ENCODE measurements at regions not wholly inside any gene's neighbourhood (a gene's known extent, or its start where the extent isn't known, plus 50 kb on each side); places are given as distances from the start of the nearest gene placed in this dataset.

GRCh38 chr13:30097701-30098100, 209.7 kb downstream of the KATNAL1 start:
- in situ Hi-C loops (cut with HindIII; ENCODE audit: low pct_unique_long_range_greater_than_20kb, low sequenced_read_pairs) = no loop called here
- H3K27ac ChIP-seq (ENCODE audit: low read length) = no peak overlapping the region
- ChIA-PET CTCF (interaction anchor here (0.6 kb wide), 1 partner anchor 484 kb away, joined by 3 read pairs; no protein-coding TSS in a partner anchor), POLR2A (no interaction called here)
- H3K27me3 ChIP-seq (ENCODE audit: control insufficient read depth, insufficient read depth, low read length) = no peaks in the 10 kb centered on the region
- intact Hi-C loops (cut with micrococcal nuclease; ENCODE audit: unreplicated experiment) = no loop called here
- TF ChIP-seq REST (IDR thresholded peaks at IDR 0.05; ENCODE audit: insufficient read depth in 1 of 2, low read depth in 2 of 2, low read length in 1 of 2) (no peak), SIN3A (IDR thresholded peaks at IDR 0.05; ENCODE audit: borderline replicate concordance, insufficient read depth, low read depth, low read length) (no peak), TCF7L2 (IDR thresholded peaks at IDR 0.05; ENCODE audit: low read depth, low read length) (no peak)
- TF ChIP-seq, protein P1, sequence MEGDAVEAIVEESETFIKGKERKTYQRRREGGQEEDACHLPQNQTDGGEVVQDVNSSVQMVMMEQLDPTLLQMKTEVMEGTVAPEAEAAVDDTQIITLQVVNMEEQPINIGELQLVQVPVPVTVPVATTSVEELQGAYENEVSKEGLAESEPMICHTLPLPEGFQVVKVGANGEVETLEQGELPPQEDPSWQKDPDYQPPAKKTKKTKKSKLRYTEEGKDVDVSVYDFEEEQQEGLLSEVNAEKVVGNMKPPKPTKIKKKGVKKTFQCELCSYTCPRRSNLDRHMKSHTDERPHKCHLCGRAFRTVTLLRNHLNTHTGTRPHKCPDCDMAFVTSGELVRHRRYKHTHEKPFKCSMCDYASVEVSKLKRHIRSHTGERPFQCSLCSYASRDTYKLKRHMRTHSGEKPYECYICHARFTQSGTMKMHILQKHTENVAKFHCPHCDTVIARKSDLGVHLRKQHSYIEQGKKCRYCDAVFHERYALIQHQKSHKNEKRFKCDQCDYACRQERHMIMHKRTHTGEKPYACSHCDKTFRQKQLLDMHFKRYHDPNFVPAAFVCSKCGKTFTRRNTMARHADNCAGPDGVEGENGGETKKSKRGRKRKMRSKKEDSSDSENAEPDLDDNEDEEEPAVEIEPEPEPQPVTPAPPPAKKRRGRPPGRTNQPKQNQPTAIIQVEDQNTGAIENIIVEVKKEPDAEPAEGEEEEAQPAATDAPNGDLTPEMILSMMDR (IDR thresholded peaks at IDR 0.05) = no peak
- H3K9me3 ChIP-seq (ENCODE audit: control insufficient read depth, insufficient read depth, low read depth, low read length) = no peaks in the 10 kb centered on the region
- BruUV-seq (replicated peaks) = no TSS peak
- H3K4me3 ChIP-seq (ENCODE audit: low read depth in 2 of 2, low read length in 2 of 2) = no peak overlapping the region
- ATAC-seq (no peak), DNase-seq (ENCODE audit: low read depth, low spot score) (no peak)
- H3K4me1 ChIP-seq (ENCODE audit: control insufficient read depth, insufficient read depth, low read length) = no peaks in the 10 kb centered on the region
- H3K36me3 ChIP-seq (ENCODE audit: control insufficient read depth, insufficient read depth, low read length) = no peaks in the 10 kb centered on the region

- no peaks in the 10 kb centered on the region for H3K27me3 ChIP-seq (ENCODE audit: control insufficient read depth, insufficient read depth, low read length)
- in situ Hi-C loops (cut with HindIII; ENCODE audit: low pct_unique_long_range_greater_than_20kb, low sequenced_read_pairs) (no loop called here), intact Hi-C loops (cut with micrococcal nuclease; ENCODE audit: unreplicated experiment) (no loop called here)
- no peak for DNase-seq (ENCODE audit: low read depth, low spot score)
- no peak for ATAC-seq
- no peak overlapping the region for H3K4me3 ChIP-seq (ENCODE audit: low read depth in 2 of 2, low read length in 2 of 2)
- no peaks in the 10 kb centered on the region for H3K9me3 ChIP-seq (ENCODE audit: control insufficient read depth, insufficient read depth, low read depth, low read length)
- H3K4me1 ChIP-seq (ENCODE audit: control insufficient read depth, insufficient read depth, low read length) = no peaks in the 10 kb centered on the region
- no peak overlapping the region for H3K27ac ChIP-seq (ENCODE audit: low read length)
- TF ChIP-seq SIN3A (IDR thresholded peaks at IDR 0.05; ENCODE audit: borderline replicate concordance, insufficient read depth, low read depth, low read length) (no peak), REST (IDR thresholded peaks at IDR 0.05; ENCODE audit: insufficient read depth in 1 of 2, low read depth in 2 of 2, low read length in 1 of 2) (no peak), POLR2AphosphoS5 (IDR thresholded peaks at IDR 0.05; ENCODE audit: low read depth, low read length) (no peak), TCF7L2 (IDR thresholded peaks at IDR 0.05; ENCODE audit: low read depth, low read length) (no peak)
- TF ChIP-seq, protein P1 (IDR thresholded peaks at IDR 0.05) = no peak
- ChIA-PET POLR2A (no interaction called here), CTCF (no interaction called here)
- H3K36me3 ChIP-seq (ENCODE audit: control insufficient read depth, insufficient read depth, low read length) = no peaks in the 10 kb centered on the region
- no TSS peak for BruUV-seq (replicated peaks)
These were observed 210.3 kb downstream of the KATNAL1 start for GRCh38 chr13:30097089-30097488.
